Heart left ventricle (tissue), 16 donors: ENCODE measurements at regions not wholly inside any gene's neighbourhood (a gene's known extent, or its start where the extent isn't known, plus 50 kb on each side); places are given as distances from the start of the nearest gene placed in this dataset.
A peak's percentile ranks its signal among the peaks of the same experiment; 100 is the strongest.

ENCODE experiments used
- ATAC-seq, 4 donors: fragments of 200-7000 bp; cut with Tn5 transposase; one replicate each; pipeline ENCODE4 v1.9.1; 2020 to 2022; ENCODE audit warnings: moderate library complexity in 4 of 4, mild to moderate bottlenecking in 3 of 4, moderate number of reproducible peaks in 1 of 4
- DNase-seq, 5 donors: peaks; one replicate each; pipeline ENCODE4 v3.0.0-alpha.2; 2020
- H3K27ac ChIP-seq, 12 donors: fragments of 200-600 bp; sonication (generic) in 4 of 12; one replicate each; pipeline versions ENCODE4 v1.5.0 to v1.8.0; 2016 to 2022; ENCODE audit warnings: mild to moderate bottlenecking in 2 of 12
- H3K27me3 ChIP-seq, 9 donors: fragments of 200-600 bp; sonication (generic) in 2 of 9; one replicate each; pipeline versions ENCODE4 v1.5.1 to v1.8.0; 2016 to 2022; ENCODE audit warnings: mild to moderate bottlenecking in 3 of 9
- H3K36me3 ChIP-seq, 9 donors: fragments of 200-600 bp; sonication (generic) in 2 of 9; one replicate each; pipeline versions ENCODE4 v1.5.0 to v1.8.0; 2018 to 2022; ENCODE audit warnings: mild to moderate bottlenecking in 2 of 9
- H3K4me1 ChIP-seq, 12 donors: fragments of 200-600 bp; sonication (generic) in 4 of 12; one replicate each; pipeline versions ENCODE4 v1.5.0 to v1.8.0; 2016 to 2022; ENCODE audit warnings: mild to moderate bottlenecking in 3 of 12
- H3K4me3 ChIP-seq, 12 donors: fragments of 200-600 bp; sonication (generic) in 4 of 12; one replicate each; pipeline versions ENCODE4 v1.5.0 to v1.8.0; 2017 to 2022; ENCODE audit warnings: mild to moderate bottlenecking in 9 of 12, moderate library complexity in 4 of 12
- H3K9me3 ChIP-seq, 12 donors: fragments of 200-600 bp; sonication (generic) in 4 of 12; one replicate each; pipeline versions ENCODE4 v1.5.0 to v1.8.0; 2016 to 2022; ENCODE audit warnings: mild to moderate bottlenecking in 1 of 12
- CTCF ChIP-seq, 12 donors: fragments of 200-600 bp; sonication (generic) in 4 of 12; IDR thresholded peaks; one replicate each; pipeline versions ENCODE4 v1.5.0 to v1.8.0; 2018 to 2022; ENCODE audit warnings: antibody characterized with exemption in 12 of 12, mild to moderate bottlenecking in 5 of 12
- POLR2A ChIP-seq, 2 donors: fragments of 450-650 bp; IDR thresholded peaks; one replicate each; pipeline ENCODE4 v1.6.1; 2017; ENCODE audit warnings: antibody characterized with exemption in 2 of 2, mild to moderate bottlenecking in 2 of 2, moderate library complexity in 2 of 2
- WGBS, 4 donors: extraction: QIAGEN DNeasy Blood & Tissue Kit in 2 of 4; methylation state at CpG; one replicate each; pipeline versions ENCODE4 v1.1.5 to v1.1.7; 2013 to 2018; 5-methylcytosine and 5-hydroxymethylcytosine counted together
- intact Hi-C, 10 donors: fragments of 100-400 bp; cut with DNase I; formaldehyde crosslinking; loops; one replicate each; pipeline versions ENCODE4 v1.11.1 to v1.14.2; 2022
- donor health status: ischemic (EF 13 %, LVEDD 7.1; RV severe dilation, severe dysfunction).
- donor health status: healthy with polysubstance abuse.
- donor health status: DM: no; HTN: yes; CAD: no.
- donor health status: DM: no; HTN: no; CAD: no.
- donor health status: ischemic (EF 25% LVEDD 6.9; RV normal size, moderate dysfunction).
- donor health status: ischemic (EF 25% LVEDD 5.7; RV mildly dilated, moderate dysfunction).
- donor health status: healthy.
- donor health status: DM: yes; HTN: yes; CAD: no.
- donor health status: ischemic (EF 35%, LVEDD 5.7; RV mildly dilated, moderate dysfunction).
- donor health status: nonischemic (EF 11% LVEDD 7.7; RV severe dilation, severe dysfunction).
- donor health status: DM: yes; HTN: yes; CAD: no.
- donor health status: PGD.
- donor health status: ischemic (EF 29% LVEDD 5.4; RV normal size, mild dysfunction).
- donor health status: nonischemic (EF 23%, LVEDD 6.1; RV moderate dilation, normal function).

- Histone ChIP-seq H3K27ac (no peak overlapping the region), H3K4me1 (peaks cover 0 to 5% (median 0%) of the 10 kb centered on the region in 12 donors), H3K4me3 (no peak overlapping the region), H3K36me3 (no peaks in the 10 kb centered on the region), H3K27me3 (no peaks in the 10 kb centered on the region), H3K9me3 (no peaks in the 10 kb centered on the region)
- no peak for DNase-seq
- 92 to 99% (median 97%) methylated on average over 2 of the region's 2 CpGs for WGBS, 4 donors
- no peak for TF ChIP-seq CTCF (IDR thresholded peaks at IDR 0.05)
- TF ChIP-seq POLR2A (IDR thresholded peaks at IDR 0.05), result no peak
- intact Hi-C loops, result no loop called here
- ATAC-seq, result no peak
Measured at GRCh38 chr12:24015833-24016160, 66.3 kb upstream of the SOX5 start.

DNA sequence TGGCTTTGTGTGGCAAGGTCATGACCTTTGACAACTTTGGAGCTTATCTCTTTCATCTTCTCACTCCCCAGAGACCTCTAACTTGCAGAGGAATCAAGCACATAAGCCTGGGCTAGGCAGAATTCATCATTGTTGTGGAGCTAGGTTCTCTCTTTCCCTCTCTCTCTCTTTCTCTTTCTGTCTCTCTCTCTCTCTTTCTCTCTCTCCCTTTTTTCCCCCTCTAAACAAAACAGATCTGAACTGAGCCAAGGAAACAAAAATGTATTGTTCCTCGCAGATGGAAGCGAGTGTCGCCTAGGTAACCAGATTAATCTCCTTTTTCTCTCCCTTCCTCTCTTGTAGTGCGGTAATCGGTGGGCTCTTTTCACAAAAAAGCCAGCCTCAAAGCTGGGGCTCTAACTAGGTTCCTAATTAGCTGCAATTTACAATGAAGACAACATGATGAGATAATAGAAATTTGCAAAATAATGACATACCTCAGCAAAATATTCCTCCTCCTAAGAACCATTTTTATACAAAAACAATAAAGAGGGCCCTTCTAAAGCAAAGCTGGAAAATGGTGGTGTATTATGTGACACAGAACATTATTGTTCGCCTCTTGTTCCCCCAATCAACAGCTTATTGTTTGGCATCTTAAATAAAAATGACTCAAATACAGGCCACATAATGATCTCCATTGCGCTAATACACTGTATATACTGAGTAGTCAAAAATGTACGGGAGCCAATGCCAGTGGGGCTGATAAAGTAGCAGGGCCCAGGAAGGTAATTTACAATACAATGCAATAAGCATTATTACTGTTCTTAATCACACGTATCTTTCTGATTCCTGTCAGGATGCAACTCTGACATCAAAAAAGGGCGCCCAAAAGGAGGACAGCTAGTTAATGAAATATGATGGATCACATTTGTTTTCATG lies 65.7 kb upstream of the SOX5 start:
- Histone ChIP-seq H3K27me3 (no peaks in the 10 kb centered on the region), H3K4me1 (peaks cover 0 to 1% (median 0%) of the 10 kb centered on the region in 12 donors), H3K36me3 (no peaks in the 10 kb centered on the region), H3K27ac (no peak overlapping the region), H3K4me3 (no peak overlapping the region), H3K9me3 (no peaks in the 10 kb centered on the region)
- 82 to 89% (median 88%) methylated on average over 10 of the region's 10 CpGs for WGBS, 4 donors
- ATAC-seq (no peak), DNase-seq (no peak)
- TF ChIP-seq POLR2A (IDR thresholded peaks at IDR 0.05), result no peak
- TF ChIP-seq CTCF (IDR thresholded peaks at IDR 0.05), result no peak
- intact Hi-C loops, result no loop called here

GRCh38 chr12:24014240-24014639 lies 64.8 kb upstream of the SOX5 start:
- no peaks in the 10 kb centered on the region for H3K4me1 ChIP-seq
- 87 to 90% (median 89%) methylated on average over 4 of the region's 4 CpGs for WGBS, 4 donors
- ATAC-seq (no peak), DNase-seq (no peak)
- no peak overlapping the region for H3K4me3 ChIP-seq
- H3K27me3 ChIP-seq, result no peaks in the 10 kb centered on the region
- H3K9me3 ChIP-seq, result no peaks in the 10 kb centered on the region
- no peak for TF ChIP-seq POLR2A (IDR thresholded peaks at IDR 0.05)
- no peak for TF ChIP-seq CTCF (IDR thresholded peaks at IDR 0.05)
- H3K27ac ChIP-seq, result no peak overlapping the region
- no peaks in the 10 kb centered on the region for H3K36me3 ChIP-seq
- intact Hi-C loops, result no loop called here

DNA sequence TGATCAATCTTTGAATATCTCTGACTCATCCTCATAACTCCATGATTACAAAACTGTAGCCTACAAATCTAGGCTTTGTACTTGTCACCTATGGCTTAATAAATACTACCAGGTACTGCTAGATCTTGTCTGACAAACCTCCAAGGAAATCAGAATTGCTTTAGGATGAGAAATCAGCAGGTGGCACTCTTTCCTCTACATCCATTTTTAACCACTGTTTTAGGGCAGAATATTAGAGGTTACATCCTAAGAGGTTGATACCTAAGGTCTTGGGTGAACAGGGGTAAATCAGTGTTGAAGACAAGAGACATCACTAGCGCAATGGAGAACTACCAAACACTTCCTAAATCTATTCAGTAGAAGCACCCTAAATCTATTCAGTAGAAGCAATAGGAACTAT lies 63.1 kb upstream of the SOX5 start:
- no peaks in the 10 kb centered on the region for H3K9me3 ChIP-seq
- ATAC-seq (no peak), DNase-seq (no peak)
- H3K27me3 ChIP-seq, result no peaks in the 10 kb centered on the region
- WGBS, 4 donors, result 86 to 100% (median 94%) methylated on average over 1 of the region's 1 CpG
- H3K36me3 ChIP-seq, result no peaks in the 10 kb centered on the region
- H3K4me1 ChIP-seq, result no peaks in the 10 kb centered on the region
- H3K4me3 ChIP-seq, result no peak overlapping the region
- intact Hi-C loops, result no loop called here
- TF ChIP-seq POLR2A (IDR thresholded peaks at IDR 0.05) (no peak), CTCF (IDR thresholded peaks at IDR 0.05) (peak in 3 of 12 donors; percentile 17 to 24 (median 18))
- no peak overlapping the region for H3K27ac ChIP-seq
